CD8-positive, alpha-beta memory T cell (primary cell): ENCODE measurements at regions not wholly inside any gene's neighbourhood (a gene's known extent, or its start where the extent isn't known, plus 50 kb on each side); places are given as distances from the start of the nearest gene placed in this dataset.
A peak's percentile ranks its signal among the peaks of the same experiment; 100 is the strongest.

Experiments used
- CTCF ChIA-PET: fragments of 350-600 bp; sonication (Branson Sonifier 250); formaldehyde crosslinking; loops from one replicate; lab custom pipeline; 2021; ENCODE audit warnings: antibody characterized with exemption; lab: Charles Lee
- POLR2A ChIA-PET: fragments of 350-600 bp; sonication (Branson Sonifier 250); formaldehyde crosslinking; loops from one replicate; lab custom pipeline; 2021; ENCODE audit warnings: antibody characterized with exemption; lab: Charles Lee
- DNase-seq, 5 donors: peaks; one replicate each; pipeline versions ENCODE4 v3.0.0 to v3.0.0-alpha.2; 2020 to 2022; ENCODE audit warnings: mixed read lengths in 1 of 5
- H3K27ac ChIP-seq: one replicate; pipeline ENCODE4 v1.7.0; 2013; ENCODE audit warnings: low read depth, mild to moderate bottlenecking, low read length, moderate library complexity
- H3K27me3 ChIP-seq: 2 replicates; pipeline ENCODE4 v1.7.0; 2013; ENCODE audit warnings: low read length, mild to moderate bottlenecking; ENCODE audit not compliant: insufficient read depth, poor library complexity, severe bottlenecking
- H3K36me3 ChIP-seq: 2 replicates; pipeline ENCODE4 v1.7.0; 2013; ENCODE audit warnings: mild to moderate bottlenecking, low read length, moderate library complexity; ENCODE audit not compliant: insufficient read depth
- H3K4me1 ChIP-seq: 2 replicates; pipeline ENCODE4 v1.7.0; 2013; ENCODE audit warnings: mild to moderate bottlenecking, low read length, moderate library complexity; ENCODE audit not compliant: insufficient read depth
- H3K4me3 ChIP-seq: 2 replicates; pipeline ENCODE4 v1.7.0; 2013; ENCODE audit warnings: mild to moderate bottlenecking, low read length
- H3K9me3 ChIP-seq: 2 replicates; pipeline ENCODE4 v1.7.0; 2013; ENCODE audit warnings: mild to moderate bottlenecking, low read length
- H3K27ac Mint-ChIP-seq, 8 donors: one replicate each; pipeline ENCODE4 v1.8.0; 2020 to 2021; ENCODE audit warnings: mixed read lengths in 8 of 8, mild to moderate bottlenecking in 6 of 8, inconsistent platforms in 3 of 8, moderate library complexity in 3 of 8
- H3K27me3 Mint-ChIP-seq, 2 donors: one replicate each; pipeline ENCODE4 v1.8.0; 2020 to 2021; ENCODE audit warnings: mixed read lengths in 2 of 2, mild to moderate bottlenecking in 1 of 2, moderate library complexity in 1 of 2
- H3K36me3 Mint-ChIP-seq, 3 donors: one replicate each; pipeline ENCODE4 v1.8.0; 2020 to 2021; ENCODE audit warnings: mixed read lengths in 3 of 3, inconsistent platforms in 1 of 3, mild to moderate bottlenecking in 1 of 3
- H3K4me1 Mint-ChIP-seq, 3 donors: one replicate each; pipeline ENCODE4 v1.8.0; 2020 to 2021; ENCODE audit warnings: mixed read lengths in 3 of 3, inconsistent platforms in 1 of 3, mild to moderate bottlenecking in 1 of 3
- H3K4me3 Mint-ChIP-seq, 7 donors: one replicate each; pipeline ENCODE4 v1.8.0; 2020 to 2021; ENCODE audit warnings: mixed read lengths in 7 of 7, mild to moderate bottlenecking in 6 of 7, moderate library complexity in 4 of 7, inconsistent platforms in 2 of 7
- H3K9me3 Mint-ChIP-seq, 5 donors: one replicate each; pipeline ENCODE4 v1.8.0; 2020 to 2022; ENCODE audit warnings: mixed read lengths in 5 of 5, mild to moderate bottlenecking in 3 of 5, moderate library complexity in 2 of 5, inconsistent platforms in 1 of 5

DNA sequence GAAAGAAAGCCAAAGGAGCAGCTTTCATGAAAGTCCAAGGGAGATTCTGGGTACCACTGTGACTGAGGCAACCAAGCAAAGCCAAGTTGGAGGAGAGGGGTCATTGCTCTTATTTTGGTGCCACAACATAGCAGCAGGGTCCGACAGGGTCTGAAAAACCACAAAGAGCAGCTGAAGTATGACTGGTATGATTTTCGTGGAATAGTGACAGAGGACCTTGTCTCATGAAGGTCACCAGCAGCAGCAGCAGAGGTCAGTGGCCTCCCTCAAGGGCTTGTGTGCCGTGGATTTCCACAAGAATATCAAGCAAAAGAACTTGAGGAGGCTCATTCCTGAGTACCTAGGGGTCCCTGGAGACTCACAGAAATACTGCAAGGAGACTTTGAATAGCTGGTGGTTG, 160.9 kb upstream of the SYT6 start:
- Mint-ChIP-seq H3K27me3 (no peaks in the 10 kb centered on the region), H3K36me3 (no peaks in the 10 kb centered on the region), H3K9me3 (peaks cover 0 to 7% (median 0%) of the 10 kb centered on the region in 5 donors), H3K4me3 (no peak overlapping the region), H3K27ac (peak overlapping the region in 1 of 8 donors; percentile 89), H3K4me1 (peaks cover 0 to 9% (median 7%) of the 10 kb centered on the region in 3 donors)
- CTCF ChIA-PET: interaction anchor here (1.1 kb wide), 1 partner anchor 32 kb away, joined by 3 read pairs; no protein-coding TSS in a partner anchor
- Histone ChIP-seq H3K27ac (no peak overlapping the region), H3K4me1 (no peaks in the 10 kb centered on the region), H3K4me3 (no peak overlapping the region), H3K9me3 (no peaks in the 10 kb centered on the region), H3K27me3 (no peaks in the 10 kb centered on the region), H3K36me3 (no peaks in the 10 kb centered on the region)
- no peak for DNase-seq
- POLR2A ChIA-PET: no interaction called here

DNA sequence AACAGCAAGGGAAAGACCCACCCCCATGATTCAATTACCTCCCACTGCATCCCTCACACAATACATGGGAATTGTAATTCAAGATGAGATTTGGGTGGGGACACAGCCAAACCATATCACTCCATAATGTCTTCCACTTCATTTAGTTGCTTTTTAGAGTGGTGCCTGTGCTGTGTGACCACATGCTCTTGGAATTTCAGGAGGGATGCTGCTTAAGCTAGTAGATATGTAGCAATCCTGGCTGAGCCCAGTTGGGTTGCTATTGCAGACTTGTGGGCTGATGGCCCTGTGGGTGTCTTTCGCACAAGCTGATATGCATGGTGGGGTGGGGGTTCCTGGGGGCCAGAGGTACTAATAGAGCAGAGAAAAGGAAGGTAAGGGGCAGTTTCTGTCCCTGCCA, 160.4 kb upstream of the SYT6 start:
- no peaks in the 10 kb centered on the region for H3K9me3 ChIP-seq
- ChIA-PET CTCF (interaction anchor here (1.1 kb wide), 1 partner anchor 31 kb away, joined by 3 read pairs; no protein-coding TSS in a partner anchor), POLR2A (no interaction called here)
- no peaks in the 10 kb centered on the region for H3K27me3 Mint-ChIP-seq
- DNase-seq: no peak
- H3K36me3 Mint-ChIP-seq: no peaks in the 10 kb centered on the region
- H3K9me3 Mint-ChIP-seq: peaks cover 0 to 7% (median 0%) of the 10 kb centered on the region in 5 donors
- no peak overlapping the region for H3K27ac Mint-ChIP-seq
- H3K4me3 Mint-ChIP-seq: no peak overlapping the region
- peaks cover 0 to 7% (median 6%) of the 10 kb centered on the region in 3 donors for H3K4me1 Mint-ChIP-seq
- H3K4me1 ChIP-seq: no peaks in the 10 kb centered on the region
- H3K27ac ChIP-seq: no peak overlapping the region
- H3K27me3 ChIP-seq: no peaks in the 10 kb centered on the region
- H3K36me3 ChIP-seq: no peaks in the 10 kb centered on the region
- H3K4me3 ChIP-seq: no peak overlapping the region

DNA sequence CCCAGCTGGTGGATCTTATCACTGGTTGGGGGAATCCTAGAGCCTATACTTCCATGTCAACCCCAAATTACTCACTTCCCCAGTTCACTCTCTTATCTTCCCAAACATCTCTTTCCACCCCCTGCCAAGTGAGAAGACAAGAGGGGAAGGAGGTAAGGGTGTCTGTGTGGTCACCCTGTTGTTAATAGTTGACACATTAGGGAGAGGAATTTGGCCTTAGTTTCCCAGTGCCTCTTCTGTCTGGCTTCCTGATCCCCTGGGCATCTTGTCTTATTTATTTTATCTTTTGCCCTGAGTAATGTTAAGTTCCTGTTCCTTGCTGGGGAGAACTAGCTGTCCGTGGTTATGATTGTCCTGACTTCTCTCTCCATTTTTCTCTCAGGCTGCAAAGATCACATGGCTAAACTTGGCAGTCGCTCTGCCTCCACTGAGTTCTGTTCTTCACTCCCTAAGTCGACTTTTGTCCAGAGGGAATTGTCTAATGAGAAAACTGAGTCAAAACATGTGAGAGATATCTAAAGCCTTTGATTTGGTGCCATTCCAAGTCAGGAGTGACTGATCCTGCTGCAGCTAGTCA, 157.1 kb upstream of the SYT6 start:
- Histone ChIP-seq H3K4me3 (no peak overlapping the region), H3K9me3 (no peaks in the 10 kb centered on the region), H3K27me3 (no peaks in the 10 kb centered on the region), H3K4me1 (no peaks in the 10 kb centered on the region), H3K36me3 (no peaks in the 10 kb centered on the region), H3K27ac (no peak overlapping the region)
- ChIA-PET POLR2A (no interaction called here), CTCF (no interaction called here)
- no peak for DNase-seq
- Mint-ChIP-seq H3K9me3 (peaks cover 0 to 7% (median 3%) of the 10 kb centered on the region in 5 donors), H3K4me1 (peaks cover 0 to 6% (median 3%) of the 10 kb centered on the region in 3 donors), H3K4me3 (no peak overlapping the region), H3K27ac (no peak overlapping the region), H3K36me3 (peaks cover 0 to 4% (median 0%) of the 10 kb centered on the region in 3 donors), H3K27me3 (no peaks in the 10 kb centered on the region)

DNA sequence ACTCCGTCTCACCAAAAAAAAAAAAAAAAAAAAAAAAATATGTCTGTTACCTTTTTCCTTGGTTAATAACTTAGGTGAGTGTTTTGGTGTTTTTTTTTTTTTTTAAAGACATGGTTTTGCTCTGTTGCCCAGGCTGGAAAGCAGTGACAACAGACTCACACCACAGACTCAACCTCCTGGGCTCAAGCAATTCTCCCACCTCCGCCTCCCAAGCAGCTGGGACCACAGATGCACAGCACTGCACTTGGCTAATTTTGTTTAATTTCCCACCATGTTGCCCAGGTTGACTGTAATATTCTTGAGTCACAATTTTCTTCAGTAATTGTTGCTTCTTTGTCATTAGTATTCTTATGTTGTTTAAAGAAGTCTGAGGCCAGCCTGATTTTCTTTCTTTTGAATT, 149.2 kb upstream of the SYT6 start:
- Histone ChIP-seq H3K27ac (no peak overlapping the region), H3K4me1 (no peaks in the 10 kb centered on the region), H3K9me3 (no peaks in the 10 kb centered on the region), H3K4me3 (no peak overlapping the region), H3K36me3 (no peaks in the 10 kb centered on the region), H3K27me3 (no peaks in the 10 kb centered on the region)
- no peak overlapping the region for H3K27ac Mint-ChIP-seq
- peaks cover 0 to 2% (median 0%) of the 10 kb centered on the region in 5 donors for H3K9me3 Mint-ChIP-seq
- no peak overlapping the region for H3K4me3 Mint-ChIP-seq
- no peak for DNase-seq
- peaks cover 0 to 5% of the 10 kb centered on the region in 2 donors for H3K27me3 Mint-ChIP-seq
- POLR2A ChIA-PET: no interaction called here
- H3K36me3 Mint-ChIP-seq: peaks cover 0 to 13% (median 0%) of the 10 kb centered on the region in 3 donors
- CTCF ChIA-PET: no interaction called here
- peaks cover 8 to 12% (median 8%) of the 10 kb centered on the region in 3 donors for H3K4me1 Mint-ChIP-seq

DNA sequence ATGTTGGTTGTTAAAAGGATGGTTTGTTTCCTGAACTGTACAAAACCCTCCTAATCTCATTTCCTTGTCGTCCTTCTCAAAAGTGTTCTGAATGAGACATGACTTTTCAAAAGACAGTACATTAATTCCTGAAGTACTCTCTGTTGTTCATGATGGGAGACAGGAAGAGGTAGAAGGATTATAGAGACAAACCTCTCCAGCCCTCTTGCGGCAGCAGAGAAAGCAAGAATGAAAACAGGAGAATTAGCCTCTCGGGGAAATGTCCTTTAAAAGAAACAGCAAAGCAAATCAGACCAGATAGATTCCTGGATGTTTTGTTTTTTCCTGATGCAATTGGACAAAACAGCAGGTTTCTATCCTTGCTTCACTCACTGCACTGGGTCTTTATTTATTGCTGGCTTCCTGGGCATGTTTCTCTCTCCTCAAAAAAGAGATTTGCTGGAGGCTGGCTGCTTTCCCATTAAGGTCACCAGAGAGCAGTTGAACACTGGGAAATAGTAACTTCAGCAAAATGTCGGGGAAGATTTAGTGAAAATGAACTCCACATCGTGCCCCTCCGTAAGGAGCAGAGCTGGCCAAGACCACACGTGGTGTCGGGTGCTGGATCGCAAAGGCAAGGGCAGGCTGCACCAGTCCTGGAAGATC, 145.8 kb upstream of the SYT6 start:
- no peaks in the 10 kb centered on the region for H3K27me3 ChIP-seq
- POLR2A ChIA-PET: no interaction called here
- Mint-ChIP-seq H3K27me3 (peaks cover 0 to 5% of the 10 kb centered on the region in 2 donors), H3K36me3 (peaks cover 0 to 9% (median 0%) of the 10 kb centered on the region in 3 donors), H3K4me1 (peaks cover 8 to 12% (median 8%) of the 10 kb centered on the region in 3 donors), H3K27ac (peak overlapping the region in 1 of 8 donors; percentile 69), H3K4me3 (no peak overlapping the region), H3K9me3 (no peaks in the 10 kb centered on the region)
- H3K4me3 ChIP-seq: no peak overlapping the region
- CTCF ChIA-PET: interaction anchor here (1.3 kb wide), 1 partner anchor 48 kb away, joined by 3 read pairs; no protein-coding TSS in a partner anchor
- H3K9me3 ChIP-seq: no peaks in the 10 kb centered on the region
- no peak for DNase-seq
- H3K36me3 ChIP-seq: no peaks in the 10 kb centered on the region
- H3K27ac ChIP-seq: no peak overlapping the region
- H3K4me1 ChIP-seq: no peaks in the 10 kb centered on the region

DNA sequence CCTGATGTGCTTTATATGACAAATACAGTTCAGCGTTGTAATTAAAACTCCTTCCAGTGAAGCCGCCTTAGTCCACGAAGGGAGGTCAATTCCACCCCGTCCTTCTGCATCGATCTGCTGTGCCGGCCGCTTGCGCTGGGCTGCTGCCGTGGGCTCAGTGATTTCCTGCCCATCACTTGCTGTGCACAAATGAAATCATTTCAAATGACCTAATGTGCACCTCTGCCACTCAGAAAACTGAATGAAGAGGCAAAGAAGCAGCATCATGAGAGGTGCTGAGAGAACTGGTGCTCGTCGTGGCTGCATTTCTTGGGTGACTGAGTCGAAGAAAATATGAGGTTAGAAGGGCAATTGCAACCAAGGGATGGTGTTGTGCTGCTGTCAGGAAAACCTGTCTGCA, 144.3 kb upstream of the SYT6 start:
- Histone ChIP-seq H3K9me3 (no peaks in the 10 kb centered on the region), H3K4me3 (no peak overlapping the region), H3K36me3 (no peaks in the 10 kb centered on the region), H3K27ac (no peak overlapping the region), H3K27me3 (no peaks in the 10 kb centered on the region), H3K4me1 (no peaks in the 10 kb centered on the region)
- Mint-ChIP-seq H3K36me3 (peaks cover 0 to 9% (median 0%) of the 10 kb centered on the region in 3 donors), H3K27me3 (peaks cover 0 to 2% of the 10 kb centered on the region in 2 donors), H3K4me3 (no peak overlapping the region), H3K9me3 (no peaks in the 10 kb centered on the region), H3K27ac (no peak overlapping the region), H3K4me1 (peaks cover 8 to 12% (median 8%) of the 10 kb centered on the region in 3 donors)
- ChIA-PET CTCF (no interaction called here), POLR2A (no interaction called here)
- DNase-seq: no peak

DNA sequence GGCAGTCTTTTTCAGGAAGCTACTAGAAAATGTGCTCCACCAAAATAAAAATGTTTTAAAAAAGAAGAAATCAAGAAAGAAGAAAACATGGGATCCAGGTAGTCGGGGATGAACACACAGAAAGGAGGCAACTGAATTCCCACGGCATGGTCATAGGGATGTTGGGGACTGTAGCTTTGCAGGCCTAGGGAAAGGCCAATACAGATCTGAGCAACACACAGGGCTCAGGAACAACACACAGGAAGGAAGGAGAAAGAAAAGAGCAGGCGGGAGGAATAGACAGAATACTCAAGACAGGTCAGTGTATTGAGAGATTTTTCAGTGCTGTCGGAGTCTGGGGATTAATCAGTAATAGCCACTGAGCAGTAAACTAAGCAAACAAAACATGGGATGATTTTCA, 142.7 kb upstream of the SYT6 start:
- H3K4me1 Mint-ChIP-seq: peaks cover 3 to 5% (median 4%) of the 10 kb centered on the region in 3 donors
- Histone ChIP-seq H3K4me3 (no peak overlapping the region), H3K9me3 (no peaks in the 10 kb centered on the region), H3K27ac (no peak overlapping the region), H3K36me3 (no peaks in the 10 kb centered on the region), H3K27me3 (no peaks in the 10 kb centered on the region), H3K4me1 (no peaks in the 10 kb centered on the region)
- no peaks in the 10 kb centered on the region for H3K9me3 Mint-ChIP-seq
- ChIA-PET CTCF (no interaction called here), POLR2A (no interaction called here)
- peaks cover 0 to 4% of the 10 kb centered on the region in 2 donors for H3K27me3 Mint-ChIP-seq
- peaks cover 0 to 2% (median 0%) of the 10 kb centered on the region in 3 donors for H3K36me3 Mint-ChIP-seq
- no peak overlapping the region for H3K4me3 Mint-ChIP-seq
- DNase-seq: no peak
- no peak overlapping the region for H3K27ac Mint-ChIP-seq

DNA sequence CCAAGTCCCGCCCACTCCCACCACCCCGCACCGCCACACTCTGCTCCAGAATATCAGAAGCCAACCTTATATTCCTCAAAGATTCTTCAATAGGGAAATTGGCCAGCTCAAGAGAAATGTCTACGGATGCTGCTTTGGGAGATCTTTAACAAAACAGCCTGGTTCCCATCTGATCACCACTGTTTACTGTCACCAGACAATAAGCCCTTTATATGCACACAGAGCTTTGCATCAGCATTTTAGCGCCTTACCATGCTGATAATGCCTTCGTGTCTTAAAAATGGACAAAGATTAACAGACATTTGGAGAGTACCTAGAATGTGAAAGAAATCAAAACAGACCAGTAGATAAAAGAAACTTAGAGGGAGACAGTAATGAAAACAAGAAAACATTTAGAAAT, 141.7 kb upstream of the SYT6 start:
- Mint-ChIP-seq H3K27me3 (peaks cover 0 to 4% of the 10 kb centered on the region in 2 donors), H3K36me3 (no peaks in the 10 kb centered on the region), H3K4me1 (no peaks in the 10 kb centered on the region), H3K4me3 (no peak overlapping the region), H3K27ac (no peak overlapping the region), H3K9me3 (no peaks in the 10 kb centered on the region)
- POLR2A ChIA-PET: no interaction called here
- H3K4me1 ChIP-seq: no peaks in the 10 kb centered on the region
- no peaks in the 10 kb centered on the region for H3K36me3 ChIP-seq
- no peak overlapping the region for H3K27ac ChIP-seq
- DNase-seq: no peak
- H3K4me3 ChIP-seq: no peak overlapping the region
- CTCF ChIA-PET: interaction anchor here (2.0 kb wide), 1 partner anchor 13 kb away, joined by 6 read pairs; no protein-coding TSS in a partner anchor
- no peaks in the 10 kb centered on the region for H3K9me3 ChIP-seq
- no peaks in the 10 kb centered on the region for H3K27me3 ChIP-seq
